ENCODE measurements at regions not wholly inside any gene's neighbourhood (a gene's known extent, or its start where the extent isn't known, plus 50 kb on each side); places are given as distances from the start of the nearest gene placed in this dataset.

DNA sequence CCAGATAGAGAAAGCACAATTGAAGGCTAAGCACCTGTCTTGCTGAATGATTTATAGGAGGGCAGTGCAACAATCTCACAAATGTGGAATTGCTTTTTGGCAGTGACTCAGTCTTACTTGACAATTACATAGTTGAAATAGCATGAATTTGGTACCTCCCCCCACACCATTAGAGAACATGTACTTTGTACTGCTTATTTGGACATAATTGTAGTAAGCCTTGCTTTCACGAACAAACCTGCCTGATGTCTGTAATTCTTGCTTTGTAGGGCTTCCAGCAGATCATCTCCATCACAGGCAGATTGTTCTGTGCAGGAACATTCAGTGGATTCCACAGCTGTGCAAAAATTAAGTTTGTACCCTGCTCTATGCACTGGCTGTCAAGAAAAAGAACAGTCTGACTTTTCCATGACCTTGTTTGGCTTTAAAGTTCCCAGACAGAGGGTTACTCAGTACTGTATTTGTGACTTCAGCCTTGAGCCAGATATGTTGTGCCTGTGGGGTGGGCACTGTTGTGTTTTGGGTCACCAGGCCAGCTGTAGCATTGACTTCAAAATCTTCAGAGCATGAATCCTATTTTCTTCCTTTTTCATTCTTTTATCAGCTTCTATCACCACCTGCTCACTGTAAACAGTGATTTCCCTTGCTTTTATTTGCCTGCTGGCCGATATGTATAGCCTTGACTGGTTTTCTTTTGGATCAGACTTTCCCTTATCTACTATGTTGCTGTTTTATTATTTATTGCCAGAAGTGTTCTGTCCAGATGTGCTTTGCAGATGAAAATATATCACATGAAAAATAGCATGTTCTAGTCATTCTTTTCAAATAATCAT lies 941.0 kb upstream of the CHORDC1 start:
- Histone ChIP-seq H3K4me2 (ENCODE audit: low read length) (peak overlapping the region; percentile 67), H3K4me1 (ENCODE audit: insufficient read depth, low read length) (peaks cover 37% of the 10 kb centered on the region)
- no TSS peak for BruUV-seq (replicated peaks)

DNA sequence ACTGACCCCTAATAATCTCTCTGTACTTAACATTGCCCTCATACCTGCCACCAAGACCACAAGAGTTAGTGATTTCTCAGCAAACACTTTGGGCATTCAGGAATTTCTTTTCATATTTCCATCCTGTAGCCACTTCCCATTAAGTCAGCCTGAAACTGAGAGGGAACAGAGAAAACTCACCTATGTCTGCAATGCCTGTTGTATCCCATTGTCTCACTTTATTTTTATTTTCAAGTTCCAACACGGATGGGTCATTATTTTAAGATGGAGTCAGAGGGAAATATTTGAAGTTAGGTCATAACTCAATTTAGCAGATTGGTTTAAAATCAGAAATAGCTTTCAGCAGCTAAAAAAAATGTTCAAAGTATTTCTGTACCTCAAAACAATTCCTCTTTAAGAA lies 937.8 kb upstream of the CHORDC1 start:
- no peaks in the 10 kb centered on the region for H3K27me3 ChIP-seq (ENCODE audit: low read length)
- no peak for DNase-seq
- ATAC-seq, result no peak
- no peak overlapping the region for H3K4me2 ChIP-seq (ENCODE audit: low read length)
- H3K79me2 ChIP-seq (ENCODE audit: low read length), result no peaks in the 10 kb centered on the region
- H3K9me3 ChIP-seq (ENCODE audit: low read length), result no peaks in the 10 kb centered on the region
- ChIA-PET POLR2A (ENCODE audit: unreplicated experiment) (no interaction called here), CTCF (no interaction called here)
- intact Hi-C loops (cut with micrococcal nuclease), result loop anchor here (10.0 kb wide), 1 partner anchor 234 kb away; no protein-coding TSS in a partner anchor
- BruUV-seq (replicated peaks), result no TSS peak
- no peaks in the 10 kb centered on the region for H4K20me1 ChIP-seq (ENCODE audit: low read length)
- no peaks in the 10 kb centered on the region for H3F3A ChIP-seq (ENCODE audit: low read length, unreplicated experiment)
- no peak for TF ChIP-seq EZH2phosphoT487 (IDR thresholded peaks at IDR 0.05; ENCODE audit: borderline replicate concordance, low read length)
- TF ChIP-seq EZH2 (IDR thresholded peaks at IDR 0.05; ENCODE audit: low read length, unreplicated experiment), result no peak
- TF ChIP-seq, protein P1, sequence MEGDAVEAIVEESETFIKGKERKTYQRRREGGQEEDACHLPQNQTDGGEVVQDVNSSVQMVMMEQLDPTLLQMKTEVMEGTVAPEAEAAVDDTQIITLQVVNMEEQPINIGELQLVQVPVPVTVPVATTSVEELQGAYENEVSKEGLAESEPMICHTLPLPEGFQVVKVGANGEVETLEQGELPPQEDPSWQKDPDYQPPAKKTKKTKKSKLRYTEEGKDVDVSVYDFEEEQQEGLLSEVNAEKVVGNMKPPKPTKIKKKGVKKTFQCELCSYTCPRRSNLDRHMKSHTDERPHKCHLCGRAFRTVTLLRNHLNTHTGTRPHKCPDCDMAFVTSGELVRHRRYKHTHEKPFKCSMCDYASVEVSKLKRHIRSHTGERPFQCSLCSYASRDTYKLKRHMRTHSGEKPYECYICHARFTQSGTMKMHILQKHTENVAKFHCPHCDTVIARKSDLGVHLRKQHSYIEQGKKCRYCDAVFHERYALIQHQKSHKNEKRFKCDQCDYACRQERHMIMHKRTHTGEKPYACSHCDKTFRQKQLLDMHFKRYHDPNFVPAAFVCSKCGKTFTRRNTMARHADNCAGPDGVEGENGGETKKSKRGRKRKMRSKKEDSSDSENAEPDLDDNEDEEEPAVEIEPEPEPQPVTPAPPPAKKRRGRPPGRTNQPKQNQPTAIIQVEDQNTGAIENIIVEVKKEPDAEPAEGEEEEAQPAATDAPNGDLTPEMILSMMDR (conservative IDR thresholded peaks at IDR 0.05; ENCODE audit: low read depth, low read length), result no peak
- H2AFZ ChIP-seq (ENCODE audit: low read length), result peak overlapping the region; percentile 15; the same call in 1 of the 2 replicates
- H3K36me3 ChIP-seq (ENCODE audit: low read depth, low read length), result no peaks in the 10 kb centered on the region
- peaks cover 48% of the 10 kb centered on the region for H3K4me1 ChIP-seq (ENCODE audit: insufficient read depth, low read length)
- H3K9me2 ChIP-seq (replicated peaks; ENCODE audit: low read length), result no peaks in the 10 kb centered on the region
- H3K27ac ChIP-seq (ENCODE audit: low read length), result no peak overlapping the region
- H3K9ac ChIP-seq (ENCODE audit: low read length), result no peak overlapping the region
- no peak overlapping the region for H3K4me3 ChIP-seq (ENCODE audit: low read length)

More for the DNA sequence above, 941.0 kb upstream of the CHORDC1 start:
- ATAC-seq (peak; percentile 30; the same call in 1 of the 2 replicates), DNase-seq (peak; percentile 89)
- Histone ChIP-seq H4K20me1 (ENCODE audit: low read length) (no peaks in the 10 kb centered on the region), H3K9me2 (replicated peaks; ENCODE audit: low read length) (no peaks in the 10 kb centered on the region), H2AFZ (ENCODE audit: low read length) (no peak overlapping the region; the same call in 1 of the 2 replicates), H3K9me3 (ENCODE audit: low read length) (no peaks in the 10 kb centered on the region), H3K27ac (ENCODE audit: low read length) (peak overlapping the region; percentile 19; the same call in 1 of the 2 replicates), H3K9ac (ENCODE audit: low read length) (no peak overlapping the region), H3K36me3 (ENCODE audit: low read depth, low read length) (no peaks in the 10 kb centered on the region), H3K79me2 (ENCODE audit: low read length) (no peaks in the 10 kb centered on the region), H3F3A (ENCODE audit: low read length, unreplicated experiment) (no peaks in the 10 kb centered on the region), H3K4me3 (ENCODE audit: low read length) (peak overlapping the region; percentile 14; the same call in 1 of the 2 replicates), H3K27me3 (ENCODE audit: low read length) (no peaks in the 10 kb centered on the region)
- intact Hi-C loops (cut with micrococcal nuclease), result loop anchor here (2.0 to 10.0 kb wide), 2 partner anchors 59 to 231 kb away; no protein-coding TSS in a partner anchor
- ChIA-PET CTCF (no interaction called here), POLR2A (ENCODE audit: unreplicated experiment) (no interaction called here)
- no peak for TF ChIP-seq EZH2phosphoT487 (IDR thresholded peaks at IDR 0.05; ENCODE audit: borderline replicate concordance, low read length)
- TF ChIP-seq, protein P1 (conservative IDR thresholded peaks at IDR 0.05; ENCODE audit: low read depth, low read length), result no peak
